SK-N-SH (cell line): ENCODE measurements at regions not wholly inside any gene's neighbourhood (a gene's known extent, or its start where the extent isn't known, plus 50 kb on each side); places are given as distances from the start of the nearest gene placed in this dataset.

ENCODE experiments used
- CTCF ChIA-PET: fragments of 300-600, 350-600 bp; formaldehyde crosslinking; extraction: SDS; loops from one replicate; lab custom pipeline; 2021; lab: Yijun Ruan, JAX
- POLR2A ChIA-PET: fragments of 350-600 bp; sonication (Branson Sonifier 250); formaldehyde crosslinking; extraction: SDS; loops from one replicate; lab custom pipeline; 2020; ENCODE audit warnings: antibody characterized with exemption, inconsistent platforms; lab: Yijun Ruan, JAX
- DNase-seq: peaks from one replicate; pipeline ENCODE4 v3.0.0; 2012
- H2AFZ ChIP-seq: fragments of 200-600 bp; sonication (generic); 2 replicates; pipeline ENCODE4 v1.8.1; 2016; ENCODE audit warnings: antibody characterized with exemption, mild to moderate bottlenecking, low read depth
- H3F3A ChIP-seq: fragments of 200-600 bp; sonication (generic); replicated peaks from 2 replicates; pipeline ENCODE3; 2016; ENCODE audit warnings: antibody characterized with exemption, mild to moderate bottlenecking; ENCODE audit not compliant: insufficient read depth
- H3K27ac ChIP-seq, 2 experiments: fragments of 200-500 bp in 1 of 2; fragments of 200-600 bp in 1 of 2; sonication (Bioruptor generic) in 1 of 2; sonication (generic), shearing (Covaris generic) in 1 of 2; 2 replicates each; pipeline versions ENCODE4 v1.5.1 to v1.6.1; 2014 to 2016; ENCODE audit warnings: low read depth in 2 of 2, inconsistent platforms in 1 of 2, low read length in 1 of 2, mild to moderate bottlenecking in 1 of 2, mixed read lengths in 1 of 2
- H3K27me3 ChIP-seq: fragments of 200-600 bp; sonication (generic), shearing (Covaris generic); 2 replicates; pipeline ENCODE4 v1.6.1; 2016; ENCODE audit warnings: mixed run types; ENCODE audit not compliant: insufficient read depth
- H3K36me3 ChIP-seq, 2 experiments: fragments of 200-500 bp in 1 of 2; fragments of 200-600 bp in 1 of 2; sonication (Bioruptor generic) in 1 of 2; sonication (generic) in 1 of 2; replicated peaks in 1 of 2; 2 replicates each; pipeline versions ENCODE3 to v1.5.1; 2014 to 2016; ENCODE audit warnings: low read length in 1 of 2, mild to moderate bottlenecking in 1 of 2; ENCODE audit not compliant: insufficient read depth in 2 of 2, control insufficient read depth in 1 of 2
- H3K4me1 ChIP-seq, 2 experiments: fragments of 200-500 bp in 1 of 2; fragments of 200-600 bp in 1 of 2; sonication (Bioruptor generic) in 1 of 2; sonication (generic), shearing (Covaris generic) in 1 of 2; 2 replicates each; pipeline versions ENCODE4 v1.5.1 to v1.6.1; 2014 to 2016; ENCODE audit warnings: low read depth in 1 of 2, low read length in 1 of 2, mixed run types in 1 of 2; ENCODE audit not compliant: insufficient read depth in 2 of 2, control insufficient read depth in 1 of 2
- H3K4me2 ChIP-seq: fragments of 200-600 bp; sonication (generic), shearing (Covaris generic); 2 replicates; pipeline ENCODE4 v1.6.1; 2017; ENCODE audit warnings: mixed run types
- H3K4me3 ChIP-seq, 2 experiments: fragments of 200-500 bp in 1 of 2; fragments of 200-600 bp in 1 of 2; sonication (Bioruptor generic) in 1 of 2; sonication (generic), shearing (Covaris generic) in 1 of 2; 2 replicates each; pipeline versions ENCODE4 v1.5.1 to v1.8.1; 2014 to 2016; ENCODE audit warnings: low read depth in 2 of 2, inconsistent platforms in 1 of 2, low read length in 1 of 2, mild to moderate bottlenecking in 1 of 2, mixed read lengths in 1 of 2, moderate library complexity in 1 of 2
- H3K79me2 ChIP-seq: fragments of 200-600 bp; sonication (generic); 2 replicates; pipeline ENCODE4 v1.8.1; 2017; ENCODE audit warnings: mild to moderate bottlenecking; ENCODE audit not compliant: insufficient read depth
- H3K9ac ChIP-seq: fragments of 200-600 bp; sonication (generic); 2 replicates; pipeline ENCODE4 v1.6.1; 2017; ENCODE audit warnings: mixed run types
- H3K9me2 ChIP-seq: fragments of 200-600 bp; sonication (generic); 2 replicates; pipeline ENCODE4 v1.6.1; 2017; ENCODE audit warnings: mixed run types
- H3K9me3 ChIP-seq: fragments of 200-600 bp; sonication (generic); 2 replicates; pipeline ENCODE4 v1.6.1; 2017; ENCODE audit warnings: mixed run types, mild to moderate bottlenecking, moderate library complexity
- H4K20me1 ChIP-seq: fragments of 200-600 bp; sonication (generic); 2 replicates; pipeline ENCODE4 v1.6.1; 2017; ENCODE audit warnings: mild to moderate bottlenecking, mixed run types; ENCODE audit not compliant: insufficient read depth
- CHD2 ChIP-seq: fragments of 150-350 bp; IDR thresholded peaks from 2 replicates; pipeline ENCODE4 v1.6.1; 2018; ENCODE audit warnings: low read length; ENCODE audit not compliant: partially characterized antibody
- ELF1 ChIP-seq: IDR thresholded peaks from 2 replicates; pipeline ENCODE4 v1.4.0; 2012
- EZH2phosphoT487 ChIP-seq: fragments of 200-600 bp; sonication (generic); IDR thresholded peaks from 2 replicates; pipeline ENCODE4 v1.6.1; 2017; ENCODE audit warnings: low read depth, mixed run types, mild to moderate bottlenecking, antibody characterized with exemption, moderate library complexity, borderline replicate concordance
- FOSL2 ChIP-seq: IDR thresholded peaks from 2 replicates; pipeline ENCODE4 v1.4.0; 2012; ENCODE audit warnings: low read depth, mild to moderate bottlenecking, moderate library complexity, borderline replicate concordance
- FOXJ3 ChIP-seq: sonication (generic); formaldehyde crosslinking; IDR thresholded peaks from 2 replicates; pipeline ENCODE4 v1.5.1; 2020; ENCODE audit warnings: mild to moderate bottlenecking, missing genetic modification reagents
- GABPA ChIP-seq: IDR thresholded peaks from 2 replicates; pipeline ENCODE4 v1.4.0; 2012; ENCODE audit warnings: low read depth, mild to moderate bottlenecking
- GATA2 ChIP-seq: sonication (generic); formaldehyde crosslinking; IDR thresholded peaks from 2 replicates; pipeline ENCODE4 v1.5.0; 2020; ENCODE audit warnings: mild to moderate bottlenecking, missing genetic modification reagents
- MEF2A ChIP-seq: IDR thresholded peaks from 2 replicates; pipeline ENCODE4 v1.4.0; 2012; ENCODE audit warnings: low read depth, borderline replicate concordance
- RAD21 ChIP-seq: IDR thresholded peaks from 2 replicates; pipeline ENCODE4 v1.6.1; 2012; ENCODE audit warnings: mild to moderate bottlenecking, low read length
- RFX5 ChIP-seq: IDR thresholded peaks from 2 replicates; pipeline ENCODE4 v1.6.1; 2012; ENCODE audit warnings: mild to moderate bottlenecking, improper control_type of control experiment, low read length
- SMC3 ChIP-seq: IDR thresholded peaks from 2 replicates; pipeline ENCODE4 v1.6.1; 2012; ENCODE audit warnings: low read depth, low read length, improper control_type of control experiment
- TAF1 ChIP-seq: IDR thresholded peaks from 2 replicates; pipeline ENCODE4 v1.6.1; 2012; ENCODE audit warnings: low read depth, mild to moderate bottlenecking, low read length, moderate library complexity, borderline replicate concordance
- YY1 ChIP-seq: IDR thresholded peaks from 2 replicates; pipeline ENCODE4 v1.4.0; 2012; ENCODE audit warnings: low read depth, mild to moderate bottlenecking
- WGBS: methylation state at CpG from one replicate; pipeline ENCODE4 v1.1.6; 2017; ENCODE audit warnings: low lambda C conversion rate; 5-methylcytosine and 5-hydroxymethylcytosine counted together
- TF ChIP-seq, protein P1 (sequence below): IDR thresholded peaks from 2 replicates; pipeline ENCODE4 v1.4.0; 2012; ENCODE audit warnings: low read depth, borderline replicate concordance
- TF ChIP-seq, protein P2 (sequence below): IDR thresholded peaks from 2 replicates; pipeline ENCODE4; 2012
- TF ChIP-seq, protein P3 (sequence below): fragments of 150-350 bp; IDR thresholded peaks from 2 replicates; pipeline ENCODE4 v1.6.1; 2017; ENCODE audit warnings: antibody characterized with exemption, low read length, low read depth, borderline replicate concordance
- TF ChIP-seq, protein P4 (sequence below): IDR thresholded peaks from 2 replicates; pipeline ENCODE4 v1.4.0; 2012; ENCODE audit warnings: low read depth
- TF ChIP-seq, protein P5 (sequence below): IDR thresholded peaks from 2 replicates; pipeline ENCODE4 v1.6.1; 2012; ENCODE audit warnings: mild to moderate bottlenecking, low read depth, low read length, moderate library complexity

DNA sequence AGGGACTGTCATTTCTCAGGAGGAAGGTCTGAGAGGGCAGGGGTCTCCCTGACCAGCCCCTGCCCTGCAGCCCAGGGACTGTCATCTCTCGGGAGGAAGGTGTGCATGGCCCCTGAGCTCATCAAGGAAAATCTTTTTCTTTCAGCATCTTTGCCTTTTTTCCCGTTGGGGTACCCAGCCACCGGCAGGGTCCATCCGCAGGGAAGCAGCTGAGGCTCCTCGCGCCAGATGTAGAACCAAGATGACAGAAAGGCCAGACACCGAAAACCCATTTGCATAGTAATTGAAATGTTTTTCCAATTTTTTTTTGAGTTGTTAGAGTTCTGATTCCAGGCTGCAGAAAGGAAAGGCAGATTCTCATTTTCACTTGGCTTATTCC is 613.9 kb downstream of the TBC1D22A start:
- no peak for TF ChIP-seq FOXJ3 (CRISPR knock-in tag)
- TF ChIP-seq, protein P1, sequence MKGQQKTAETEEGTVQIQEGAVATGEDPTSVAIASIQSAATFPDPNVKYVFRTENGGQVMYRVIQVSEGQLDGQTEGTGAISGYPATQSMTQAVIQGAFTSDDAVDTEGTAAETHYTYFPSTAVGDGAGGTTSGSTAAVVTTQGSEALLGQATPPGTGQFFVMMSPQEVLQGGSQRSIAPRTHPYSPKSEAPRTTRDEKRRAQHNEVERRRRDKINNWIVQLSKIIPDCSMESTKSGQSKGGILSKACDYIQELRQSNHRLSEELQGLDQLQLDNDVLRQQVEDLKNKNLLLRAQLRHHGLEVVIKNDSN: no peak
- TF ChIP-seq SMC3: no peak
- TF ChIP-seq, protein P2, sequence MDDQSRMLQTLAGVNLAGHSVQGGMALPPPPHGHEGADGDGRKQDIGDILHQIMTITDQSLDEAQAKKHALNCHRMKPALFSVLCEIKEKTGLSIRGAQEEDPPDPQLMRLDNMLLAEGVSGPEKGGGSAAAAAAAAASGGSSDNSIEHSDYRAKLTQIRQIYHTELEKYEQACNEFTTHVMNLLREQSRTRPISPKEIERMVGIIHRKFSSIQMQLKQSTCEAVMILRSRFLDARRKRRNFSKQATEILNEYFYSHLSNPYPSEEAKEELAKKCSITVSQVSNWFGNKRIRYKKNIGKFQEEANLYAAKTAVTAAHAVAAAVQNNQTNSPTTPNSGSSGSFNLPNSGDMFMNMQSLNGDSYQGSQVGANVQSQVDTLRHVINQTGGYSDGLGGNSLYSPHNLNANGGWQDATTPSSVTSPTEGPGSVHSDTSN: no peak
- TF ChIP-seq MEF2A: no peak
- Histone ChIP-seq H3K27me3 (peaks cover 6% of the 10 kb centered on the region; the same call in 1 of the 2 replicates), H3K4me2 (no peak overlapping the region), H3F3A (no peaks in the 10 kb centered on the region), H3K9ac (no peak overlapping the region), H3K4me1 (peaks cover 0 to 2% of the 10 kb centered on the region in 2 experiments; a peak in 1 of 4 replicates), H3K79me2 (no peaks in the 10 kb centered on the region), H3K27ac (no peak overlapping the region), H4K20me1 (no peaks in the 10 kb centered on the region), H3K9me3 (no peaks in the 10 kb centered on the region), H3K36me3 (no peaks in the 10 kb centered on the region), H3K9me2 (no peaks in the 10 kb centered on the region), H3K4me3 (no peak overlapping the region), H2AFZ (no peak overlapping the region)
- no peak for DNase-seq
- ChIA-PET POLR2A (no interaction called here), CTCF (no interaction called here)
- 7% methylated on average over 6 of the region's 7 CpGs for WGBS

DNA sequence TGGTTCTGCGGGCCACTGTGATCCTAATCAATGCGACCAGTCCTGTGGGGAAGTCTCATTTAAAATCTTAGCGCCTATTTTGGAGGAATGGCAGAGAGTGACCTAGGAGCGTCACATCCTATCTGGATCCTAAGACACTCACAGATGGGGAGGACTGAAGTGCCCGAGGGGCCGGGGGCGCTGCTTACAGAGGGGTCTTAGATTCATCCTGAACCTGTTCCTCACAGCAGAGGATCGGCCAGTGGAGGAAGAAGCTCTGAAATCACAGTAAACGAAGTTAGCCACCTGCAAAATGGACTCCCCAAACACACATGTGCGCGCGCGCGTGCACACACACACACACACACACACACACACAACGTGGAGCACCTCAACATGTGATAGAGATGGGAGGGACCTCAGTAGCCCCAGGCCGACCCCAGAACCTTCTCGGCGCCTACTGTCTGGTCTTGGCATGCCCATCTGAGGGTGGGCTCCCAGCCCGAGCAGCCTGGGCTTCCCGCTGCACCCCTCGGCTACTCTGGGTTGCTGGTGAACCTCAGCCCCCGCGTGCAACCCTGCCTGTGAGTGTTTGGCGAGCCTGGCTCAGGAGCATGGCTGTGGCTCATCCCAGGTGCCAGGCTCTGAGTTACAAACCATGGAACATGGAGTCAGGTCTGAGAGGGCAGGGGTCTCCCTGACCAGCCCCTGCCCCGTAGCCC is 613.3 kb downstream of the TBC1D22A start:
- H3K27me3 ChIP-seq: peaks cover 6% of the 10 kb centered on the region; the same call in 1 of the 2 replicates
- CTCF ChIA-PET: no interaction called here
- H3F3A ChIP-seq: no peaks in the 10 kb centered on the region
- DNase-seq: no peak
- H3K4me1 ChIP-seq: peaks cover 0 to 2% of the 10 kb centered on the region in 2 experiments; a peak in 1 of 4 replicates
- no peaks in the 10 kb centered on the region for H3K9me2 ChIP-seq
- POLR2A ChIA-PET: no interaction called here
- no peak overlapping the region for H3K27ac ChIP-seq
- no peaks in the 10 kb centered on the region for H3K9me3 ChIP-seq
- no peak overlapping the region for H3K4me2 ChIP-seq
- H3K36me3 ChIP-seq: no peaks in the 10 kb centered on the region
- H3K4me3 ChIP-seq: no peak overlapping the region
- no peak overlapping the region for H3K9ac ChIP-seq
- H3K79me2 ChIP-seq: no peaks in the 10 kb centered on the region
- H4K20me1 ChIP-seq: no peaks in the 10 kb centered on the region
- H2AFZ ChIP-seq: no peak overlapping the region
- WGBS: 48% methylated on average over 12 of the region's 25 CpGs
- TF ChIP-seq EZH2phosphoT487: no peak
- TF ChIP-seq, protein P3, sequence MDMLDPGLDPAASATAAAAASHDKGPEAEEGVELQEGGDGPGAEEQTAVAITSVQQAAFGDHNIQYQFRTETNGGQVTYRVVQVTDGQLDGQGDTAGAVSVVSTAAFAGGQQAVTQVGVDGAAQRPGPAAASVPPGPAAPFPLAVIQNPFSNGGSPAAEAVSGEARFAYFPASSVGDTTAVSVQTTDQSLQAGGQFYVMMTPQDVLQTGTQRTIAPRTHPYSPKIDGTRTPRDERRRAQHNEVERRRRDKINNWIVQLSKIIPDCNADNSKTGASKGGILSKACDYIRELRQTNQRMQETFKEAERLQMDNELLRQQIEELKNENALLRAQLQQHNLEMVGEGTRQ: no peak
- TF ChIP-seq MEF2A: no peak
- no peak for TF ChIP-seq CHD2
- TF ChIP-seq, protein P4, sequence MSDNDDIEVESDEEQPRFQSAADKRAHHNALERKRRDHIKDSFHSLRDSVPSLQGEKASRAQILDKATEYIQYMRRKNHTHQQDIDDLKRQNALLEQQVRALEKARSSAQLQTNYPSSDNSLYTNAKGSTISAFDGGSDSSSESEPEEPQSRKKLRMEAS: no peak
- TF ChIP-seq SMC3: no peak
- no peak for TF ChIP-seq YY1
- no peak for TF ChIP-seq TAF1
- no peak for TF ChIP-seq ELF1
- TF ChIP-seq GATA2 (CRISPR knock-in tag): no peak
- TF ChIP-seq RFX5: no peak
- no peak for TF ChIP-seq RAD21
- no peak for TF ChIP-seq GABPA
- no peak for TF ChIP-seq FOSL2
- TF ChIP-seq, protein P5, sequence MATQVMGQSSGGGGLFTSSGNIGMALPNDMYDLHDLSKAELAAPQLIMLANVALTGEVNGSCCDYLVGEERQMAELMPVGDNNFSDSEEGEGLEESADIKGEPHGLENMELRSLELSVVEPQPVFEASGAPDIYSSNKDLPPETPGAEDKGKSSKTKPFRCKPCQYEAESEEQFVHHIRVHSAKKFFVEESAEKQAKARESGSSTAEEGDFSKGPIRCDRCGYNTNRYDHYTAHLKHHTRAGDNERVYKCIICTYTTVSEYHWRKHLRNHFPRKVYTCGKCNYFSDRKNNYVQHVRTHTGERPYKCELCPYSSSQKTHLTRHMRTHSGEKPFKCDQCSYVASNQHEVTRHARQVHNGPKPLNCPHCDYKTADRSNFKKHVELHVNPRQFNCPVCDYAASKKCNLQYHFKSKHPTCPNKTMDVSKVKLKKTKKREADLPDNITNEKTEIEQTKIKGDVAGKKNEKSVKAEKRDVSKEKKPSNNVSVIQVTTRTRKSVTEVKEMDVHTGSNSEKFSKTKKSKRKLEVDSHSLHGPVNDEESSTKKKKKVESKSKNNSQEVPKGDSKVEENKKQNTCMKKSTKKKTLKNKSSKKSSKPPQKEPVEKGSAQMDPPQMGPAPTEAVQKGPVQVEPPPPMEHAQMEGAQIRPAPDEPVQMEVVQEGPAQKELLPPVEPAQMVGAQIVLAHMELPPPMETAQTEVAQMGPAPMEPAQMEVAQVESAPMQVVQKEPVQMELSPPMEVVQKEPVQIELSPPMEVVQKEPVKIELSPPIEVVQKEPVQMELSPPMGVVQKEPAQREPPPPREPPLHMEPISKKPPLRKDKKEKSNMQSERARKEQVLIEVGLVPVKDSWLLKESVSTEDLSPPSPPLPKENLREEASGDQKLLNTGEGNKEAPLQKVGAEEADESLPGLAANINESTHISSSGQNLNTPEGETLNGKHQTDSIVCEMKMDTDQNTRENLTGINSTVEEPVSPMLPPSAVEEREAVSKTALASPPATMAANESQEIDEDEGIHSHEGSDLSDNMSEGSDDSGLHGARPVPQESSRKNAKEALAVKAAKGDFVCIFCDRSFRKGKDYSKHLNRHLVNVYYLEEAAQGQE: no peak
